Chondrocyte (in vitro differentiated cells): ENCODE measurements at regions not wholly inside any gene's neighbourhood (a gene's known extent, or its start where the extent isn't known, plus 50 kb on each side); places are given as distances from the start of the nearest gene placed in this dataset.

Experiments used
- DNase-seq: peaks from one replicate; pipeline ENCODE4 v3.0.0; 2021; ENCODE audit warnings: mixed read lengths, low spot score
- H3K27ac Mint-ChIP-seq: one replicate; pipeline ENCODE4 v1.8.0; 2021; ENCODE audit warnings: mild to moderate bottlenecking, moderate library complexity, mixed read lengths; ENCODE audit not compliant: unreplicated experiment
- H3K27me3 Mint-ChIP-seq: 2 replicates; pipeline ENCODE4 v1.8.0; 2021; ENCODE audit warnings: low read depth, mixed read lengths
- H3K36me3 Mint-ChIP-seq: 2 replicates; pipeline ENCODE4 v1.8.0; 2021; ENCODE audit warnings: low read depth, mixed read lengths
- H3K4me1 Mint-ChIP-seq: 2 replicates; pipeline ENCODE4 v1.8.0; 2021; ENCODE audit warnings: low read depth, mild to moderate bottlenecking, mixed read lengths
- H3K4me3 Mint-ChIP-seq: one replicate; pipeline ENCODE4 v1.8.0; 2021; ENCODE audit warnings: mild to moderate bottlenecking, moderate library complexity, mixed read lengths; ENCODE audit not compliant: unreplicated experiment
- H3K9me3 Mint-ChIP-seq: 2 replicates; pipeline ENCODE4 v1.8.0; 2021; ENCODE audit warnings: low read depth, mixed read lengths
- TF ChIP-seq, protein P1 (sequence below): fragments of 200-600 bp; sonication (generic); IDR thresholded peaks from 2 replicates; pipeline ENCODE4 v1.5.0; 2021; ENCODE audit warnings: antibody characterized with exemption, mild to moderate bottlenecking, moderate library complexity

DNA sequence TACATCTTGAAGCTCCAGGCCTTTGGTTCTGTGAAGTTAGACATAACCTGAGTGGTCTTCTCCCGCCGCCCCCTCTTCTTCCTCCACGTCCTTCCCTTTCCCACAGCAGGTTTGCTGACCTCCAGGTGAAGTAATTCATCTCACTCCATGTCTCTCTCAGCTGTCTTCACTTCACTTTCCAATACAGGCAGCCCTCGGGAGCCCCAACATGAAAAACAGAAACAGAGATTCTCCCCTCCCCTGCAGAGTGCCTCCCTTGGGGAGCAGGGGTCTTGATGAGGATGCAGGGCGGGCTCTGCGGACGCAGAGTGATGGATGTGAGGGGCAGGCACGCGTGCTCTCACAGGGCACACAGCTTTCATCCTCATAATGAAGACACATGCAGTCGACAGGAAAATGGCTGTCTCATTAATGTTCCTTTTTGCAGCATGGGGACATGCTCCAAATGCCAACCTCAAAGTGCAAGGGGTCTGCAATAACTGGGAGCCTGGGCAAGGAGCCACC, 95.6 kb downstream of the GPAM start:
- Mint-ChIP-seq H3K9me3 (no peaks in the 10 kb centered on the region), H3K27ac (no peak overlapping the region), H3K27me3 (peaks cover 12% of the 10 kb centered on the region), H3K4me3 (no peak overlapping the region), H3K4me1 (no peaks in the 10 kb centered on the region), H3K36me3 (no peaks in the 10 kb centered on the region)
- TF ChIP-seq, protein P1, sequence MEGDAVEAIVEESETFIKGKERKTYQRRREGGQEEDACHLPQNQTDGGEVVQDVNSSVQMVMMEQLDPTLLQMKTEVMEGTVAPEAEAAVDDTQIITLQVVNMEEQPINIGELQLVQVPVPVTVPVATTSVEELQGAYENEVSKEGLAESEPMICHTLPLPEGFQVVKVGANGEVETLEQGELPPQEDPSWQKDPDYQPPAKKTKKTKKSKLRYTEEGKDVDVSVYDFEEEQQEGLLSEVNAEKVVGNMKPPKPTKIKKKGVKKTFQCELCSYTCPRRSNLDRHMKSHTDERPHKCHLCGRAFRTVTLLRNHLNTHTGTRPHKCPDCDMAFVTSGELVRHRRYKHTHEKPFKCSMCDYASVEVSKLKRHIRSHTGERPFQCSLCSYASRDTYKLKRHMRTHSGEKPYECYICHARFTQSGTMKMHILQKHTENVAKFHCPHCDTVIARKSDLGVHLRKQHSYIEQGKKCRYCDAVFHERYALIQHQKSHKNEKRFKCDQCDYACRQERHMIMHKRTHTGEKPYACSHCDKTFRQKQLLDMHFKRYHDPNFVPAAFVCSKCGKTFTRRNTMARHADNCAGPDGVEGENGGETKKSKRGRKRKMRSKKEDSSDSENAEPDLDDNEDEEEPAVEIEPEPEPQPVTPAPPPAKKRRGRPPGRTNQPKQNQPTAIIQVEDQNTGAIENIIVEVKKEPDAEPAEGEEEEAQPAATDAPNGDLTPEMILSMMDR: no peak
- DNase-seq: no peak

DNA sequence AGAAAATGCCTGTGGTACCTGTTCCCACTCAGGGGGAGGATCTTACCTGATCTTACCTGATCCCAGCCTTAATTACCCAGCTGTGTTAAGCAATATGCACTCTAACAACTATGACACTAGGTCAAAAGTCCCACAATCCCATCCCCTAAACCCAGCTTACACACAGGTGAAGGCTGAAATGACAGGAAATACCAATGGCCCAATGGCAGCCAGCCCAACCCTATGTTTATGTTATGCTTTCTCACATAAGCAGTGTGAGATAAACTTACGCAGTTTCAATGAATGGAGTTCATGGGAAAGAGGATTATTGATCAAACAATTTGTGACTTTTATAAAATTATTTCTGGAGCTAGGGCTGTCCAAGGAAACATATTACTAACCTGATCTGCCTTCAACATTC, 91.9 kb downstream of the GPAM start:
- Mint-ChIP-seq H3K27ac (no peak overlapping the region), H3K27me3 (peaks cover 9% of the 10 kb centered on the region), H3K4me3 (no peak overlapping the region), H3K36me3 (no peaks in the 10 kb centered on the region), H3K4me1 (no peaks in the 10 kb centered on the region), H3K9me3 (no peaks in the 10 kb centered on the region)
- TF ChIP-seq, protein P1: no peak
- DNase-seq: no peak

DNA sequence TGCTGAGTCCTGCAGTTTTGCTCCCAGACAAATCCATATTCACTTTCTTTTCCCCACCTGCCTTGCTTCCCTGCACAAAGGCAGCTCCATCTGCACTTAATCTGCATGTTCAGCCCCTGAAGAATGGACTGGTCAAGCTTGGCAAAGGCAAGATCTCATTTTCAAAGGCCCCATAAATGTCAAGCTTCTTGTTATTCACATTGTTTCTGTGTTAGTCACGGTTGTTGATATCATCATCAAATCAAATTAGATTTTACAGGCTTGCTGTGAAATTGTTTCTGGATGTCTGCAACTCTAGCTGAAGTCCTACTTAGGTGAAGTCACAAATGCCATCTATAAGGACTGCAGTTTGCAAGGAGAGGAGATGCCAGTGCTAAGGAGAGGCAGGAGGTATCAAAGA, 91.0 kb downstream of the GPAM start:
- TF ChIP-seq, protein P1: no peak
- H3K27me3 Mint-ChIP-seq: peaks cover 7% of the 10 kb centered on the region
- H3K36me3 Mint-ChIP-seq: no peaks in the 10 kb centered on the region
- DNase-seq: no peak
- no peak overlapping the region for H3K4me3 Mint-ChIP-seq
- no peak overlapping the region for H3K27ac Mint-ChIP-seq
- no peaks in the 10 kb centered on the region for H3K4me1 Mint-ChIP-seq
- peaks cover 4% of the 10 kb centered on the region for H3K9me3 Mint-ChIP-seq

DNA sequence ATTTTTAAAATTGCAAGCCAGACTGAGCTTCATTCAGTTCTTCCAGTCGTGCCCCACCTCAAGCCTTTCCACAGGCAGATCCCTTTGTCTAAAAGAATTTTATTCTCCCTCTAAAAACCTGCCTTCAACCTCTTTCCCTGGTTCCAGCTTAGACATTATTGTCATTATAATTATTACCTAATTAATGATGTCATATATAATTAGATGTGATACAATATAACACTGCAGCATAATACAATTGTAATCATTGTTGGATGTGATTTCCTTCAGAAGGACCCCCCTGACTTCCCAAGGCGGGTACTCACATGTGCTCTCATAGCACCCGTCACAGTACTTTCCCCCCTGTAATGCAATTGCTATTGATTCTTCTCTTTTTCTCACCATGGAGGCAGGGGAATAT, 88.6 kb downstream of the GPAM start:
- Mint-ChIP-seq H3K27me3 (peaks cover 2% of the 10 kb centered on the region), H3K4me3 (no peak overlapping the region), H3K36me3 (no peaks in the 10 kb centered on the region), H3K4me1 (no peaks in the 10 kb centered on the region), H3K27ac (no peak overlapping the region), H3K9me3 (peaks cover 4% of the 10 kb centered on the region)
- TF ChIP-seq, protein P1: no peak
- no peak for DNase-seq

DNA sequence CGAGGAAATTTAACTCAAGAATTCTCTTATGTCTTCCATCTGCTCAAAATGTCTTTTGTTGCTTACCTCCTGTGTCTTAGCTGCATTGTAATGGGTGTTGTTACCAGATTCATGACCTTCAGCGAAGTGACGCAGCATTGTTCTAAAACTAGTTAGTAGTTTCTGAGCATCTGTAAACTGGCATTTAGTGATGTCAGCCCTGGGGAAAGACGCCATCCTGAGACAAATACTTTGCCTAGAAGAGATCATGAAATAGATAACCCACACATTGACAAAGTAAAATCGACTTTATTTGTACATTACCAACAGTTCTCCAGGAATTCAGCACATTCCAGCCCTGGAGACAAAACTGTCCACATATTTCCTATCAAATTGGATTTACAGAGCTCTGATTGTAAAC, 87.8 kb downstream of the GPAM start:
- TF ChIP-seq, protein P1: no peak
- Mint-ChIP-seq H3K27me3 (peaks cover 2% of the 10 kb centered on the region), H3K9me3 (peaks cover 4% of the 10 kb centered on the region), H3K36me3 (no peaks in the 10 kb centered on the region), H3K4me1 (no peaks in the 10 kb centered on the region), H3K27ac (no peak overlapping the region), H3K4me3 (no peak overlapping the region)
- no peak for DNase-seq
